ENCODE measurements at regions not wholly inside any gene's neighbourhood (a gene's known extent, or its start where the extent isn't known, plus 50 kb on each side); places are given as distances from the start of the nearest gene placed in this dataset.
"Not testable (repeated sequence)": the region's sequence is repeated elsewhere in the genome, so short reads cannot be mapped to it uniquely, and the experiment has no call there.

GRCh38 chr16:35599429-35600160 is 2140.2 kb downstream of the TP53TG3F start:
- intact Hi-C loops (cut with DNase I), result loop anchor here in 2 of 4 donors (1.0 to 5.0 kb wide), 2 partner anchors 36 to 52 kb away; no protein-coding TSS in a partner anchor
- TF ChIP-seq, protein P1, sequence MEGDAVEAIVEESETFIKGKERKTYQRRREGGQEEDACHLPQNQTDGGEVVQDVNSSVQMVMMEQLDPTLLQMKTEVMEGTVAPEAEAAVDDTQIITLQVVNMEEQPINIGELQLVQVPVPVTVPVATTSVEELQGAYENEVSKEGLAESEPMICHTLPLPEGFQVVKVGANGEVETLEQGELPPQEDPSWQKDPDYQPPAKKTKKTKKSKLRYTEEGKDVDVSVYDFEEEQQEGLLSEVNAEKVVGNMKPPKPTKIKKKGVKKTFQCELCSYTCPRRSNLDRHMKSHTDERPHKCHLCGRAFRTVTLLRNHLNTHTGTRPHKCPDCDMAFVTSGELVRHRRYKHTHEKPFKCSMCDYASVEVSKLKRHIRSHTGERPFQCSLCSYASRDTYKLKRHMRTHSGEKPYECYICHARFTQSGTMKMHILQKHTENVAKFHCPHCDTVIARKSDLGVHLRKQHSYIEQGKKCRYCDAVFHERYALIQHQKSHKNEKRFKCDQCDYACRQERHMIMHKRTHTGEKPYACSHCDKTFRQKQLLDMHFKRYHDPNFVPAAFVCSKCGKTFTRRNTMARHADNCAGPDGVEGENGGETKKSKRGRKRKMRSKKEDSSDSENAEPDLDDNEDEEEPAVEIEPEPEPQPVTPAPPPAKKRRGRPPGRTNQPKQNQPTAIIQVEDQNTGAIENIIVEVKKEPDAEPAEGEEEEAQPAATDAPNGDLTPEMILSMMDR (IDR thresholded peaks at IDR 0.05), result no peak
- TF ChIP-seq POLR2A (IDR thresholded peaks at IDR 0.05) (no peak), EP300 (IDR thresholded peaks at IDR 0.05) (no peak)
- H3K4me1 ChIP-seq (ENCODE audit: insufficient read depth), result no peaks in the 10 kb centered on the region
- no peaks in the 10 kb centered on the region for H3K36me3 ChIP-seq
- no peaks in the 10 kb centered on the region for H3K27me3 ChIP-seq
- H3K27ac ChIP-seq, result no peak overlapping the region
- DNase-seq, result no peak
- no peaks in the 10 kb centered on the region for H3K9me3 ChIP-seq
- H3K4me3 ChIP-seq, result no peak overlapping the region
- whole genome bisulfite sequencing, 3 donors, result 59 to 66% (median 63%) methylated on average over 6 of the region's 6 CpGs

- H3K4me3 ChIP-seq; H3K36me3 ChIP-seq; H3K27me3 ChIP-seq; H3K27ac ChIP-seq; DNase-seq; intact Hi-C loops (cut with DNase I); H3K4me1 ChIP-seq (ENCODE audit: insufficient read depth); H3K9me3 ChIP-seq: not testable (repeated sequence)
- WGBS, 3 donors, result 78 to 88% (median 82%) methylated on average over 2 of the region's 2 CpGs
Observed at GRCh38 chr16:35600161-35600555, 2140.7 kb downstream of the TP53TG3F start.

DNA sequence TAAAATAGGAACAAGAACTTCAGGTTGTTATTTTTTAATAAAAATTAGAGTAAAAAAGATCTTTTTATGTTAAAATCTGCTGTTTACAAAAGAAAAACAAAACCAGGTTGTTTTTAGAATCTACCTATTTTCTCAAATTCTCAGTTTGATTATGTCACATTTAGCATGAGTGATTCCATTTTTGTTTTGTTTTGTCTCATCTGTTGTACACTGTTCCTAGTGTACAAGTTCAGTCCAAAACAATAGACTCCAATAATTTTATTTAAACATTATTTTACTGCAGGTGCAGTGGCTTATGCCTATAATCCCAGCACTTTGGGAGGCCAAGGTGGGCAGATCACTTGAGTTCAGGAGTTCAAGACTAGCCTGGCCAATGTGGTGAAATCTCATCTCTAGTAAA is 2142.7 kb downstream of the TP53TG3F start:
- no peaks in the 10 kb centered on the region for H3K4me1 ChIP-seq (ENCODE audit: insufficient read depth)
- no peak overlapping the region for H3K4me3 ChIP-seq
- intact Hi-C loops (cut with DNase I), result no loop called here
- no peak overlapping the region for H3K27ac ChIP-seq
- TF ChIP-seq POLR2A (IDR thresholded peaks at IDR 0.05), result no peak
- H3K36me3 ChIP-seq, result no peaks in the 10 kb centered on the region
- H3K27me3 ChIP-seq, result no peaks in the 10 kb centered on the region
- no peak for DNase-seq
- H3K9me3 ChIP-seq, result no peaks in the 10 kb centered on the region

DNA sequence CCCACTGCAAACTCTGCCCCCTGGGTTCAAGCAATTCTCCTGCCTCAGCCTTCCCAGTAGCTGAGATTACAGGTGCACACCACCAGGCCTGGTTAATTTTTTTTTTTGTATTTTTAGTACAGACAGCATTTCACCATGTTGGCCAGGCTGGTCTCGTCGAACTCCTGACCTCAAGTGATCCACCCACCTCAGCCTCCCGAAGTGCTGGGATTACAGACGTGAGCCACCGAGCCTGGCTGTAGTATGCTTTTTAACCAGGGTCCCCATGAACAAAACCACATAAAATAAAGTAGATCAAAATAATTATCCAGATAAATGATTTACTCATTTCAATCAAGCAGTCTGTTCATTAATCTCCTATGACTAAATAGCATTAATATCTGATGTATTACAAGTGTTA is 2144.0 kb downstream of the TP53TG3F start:
- intact Hi-C loops (cut with DNase I); H3K4me3 ChIP-seq; H3K9me3 ChIP-seq; DNase-seq; H3K36me3 ChIP-seq; H3K4me1 ChIP-seq (ENCODE audit: insufficient read depth); H3K27me3 ChIP-seq; H3K27ac ChIP-seq: not testable (repeated sequence)
- 80 to 82% (median 81%) methylated on average over 5 of the region's 5 CpGs for WGBS, 3 donors

DNA sequence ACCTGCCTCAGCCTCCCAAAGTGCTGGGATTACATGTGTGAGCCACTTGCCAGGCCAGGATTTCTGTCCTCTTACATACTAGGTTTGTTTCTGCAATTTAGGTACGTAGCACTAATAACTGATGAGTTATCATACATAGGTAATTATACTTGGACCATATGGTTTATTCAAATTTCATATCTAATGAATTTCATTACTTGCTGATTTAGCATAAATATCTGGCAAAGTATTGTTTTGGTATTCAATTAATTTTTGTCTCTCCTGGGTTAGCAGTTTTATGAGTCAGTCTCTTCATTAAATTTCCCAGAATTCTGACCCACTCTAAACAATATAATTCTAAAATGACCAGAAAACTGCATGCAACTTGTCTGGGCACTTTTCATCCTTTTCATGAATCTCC is 2146.5 kb downstream of the TP53TG3F start:
- 44 to 57% (median 52%) methylated on average over 1 of the region's 1 CpG for WGBS, 3 donors
- H3K27ac ChIP-seq, result no peak overlapping the region
- intact Hi-C loops (cut with DNase I), result no loop called here
- H3K4me3 ChIP-seq, result no peak overlapping the region
- TF ChIP-seq EP300 (IDR thresholded peaks at IDR 0.05), result no peak
- TF ChIP-seq, protein P1 (IDR thresholded peaks at IDR 0.05), result no peak
- TF ChIP-seq POLR2A (IDR thresholded peaks at IDR 0.05), result no peak
- DNase-seq, result no peak
- no peaks in the 10 kb centered on the region for H3K4me1 ChIP-seq (ENCODE audit: insufficient read depth)
- H3K36me3 ChIP-seq, result no peaks in the 10 kb centered on the region
- no peaks in the 10 kb centered on the region for H3K9me3 ChIP-seq
- no peaks in the 10 kb centered on the region for H3K27me3 ChIP-seq

GRCh38 chr16:35614883-35615282 is 2155.5 kb downstream of the TP53TG3F start:
- H3K36me3 ChIP-seq; H3K4me1 ChIP-seq (ENCODE audit: insufficient read depth); H3K27me3 ChIP-seq; H3K9me3 ChIP-seq; DNase-seq; H3K27ac ChIP-seq; intact Hi-C loops (cut with DNase I); H3K4me3 ChIP-seq: not testable (repeated sequence)
- 45 to 63% (median 52%) methylated on average over 2 of the region's 2 CpGs for WGBS, 3 donors

GRCh38 chr16:35619176-35619575 is 2159.8 kb downstream of the TP53TG3F start:
- H3K9me3 ChIP-seq; H3K4me3 ChIP-seq; H3K27ac ChIP-seq; intact Hi-C loops (cut with DNase I); H3K36me3 ChIP-seq; DNase-seq; H3K27me3 ChIP-seq; H3K4me1 ChIP-seq (ENCODE audit: insufficient read depth): not testable (repeated sequence)
